ENCODE measurements at regions not wholly inside any gene's neighbourhood (a gene's known extent, or its start where the extent isn't known, plus 50 kb on each side); places are given as distances from the start of the nearest gene placed in this dataset.

- DNase-seq: no peak
Measured at GRCh38 chr2:129732630-129733026, 246.8 kb upstream of the RAB6C start.

- no peak for DNase-seq
Measured at GRCh38 chr2:129733041-129733440, 246.4 kb upstream of the RAB6C start.

- DNase-seq: no peak
Measured at GRCh38 chr2:129733579-129733978, 245.9 kb upstream of the RAB6C start.

- no peak for DNase-seq
Measured at GRCh38 chr2:129734343-129735034, 245.0 kb upstream of the RAB6C start.

GRCh38 chr2:129735576-129735975 lies 243.9 kb upstream of the RAB6C start:
- no peak for DNase-seq

GRCh38 chr2:129737660-129738527 lies 241.6 kb upstream of the RAB6C start:
- DNase-seq: no peak

GRCh38 chr2:129738799-129739198 lies 240.7 kb upstream of the RAB6C start:
- DNase-seq: no peak

GRCh38 chr2:129740504-129740903 lies 239.0 kb upstream of the RAB6C start:
- DNase-seq: no peak

- no peak for DNase-seq
Measured at GRCh38 chr2:129741165-129741564, 238.3 kb upstream of the RAB6C start.

- no peak for DNase-seq
Measured at GRCh38 chr2:129741623-129742022, 237.8 kb upstream of the RAB6C start.

GRCh38 chr2:129742415-129743180 lies 236.9 kb upstream of the RAB6C start:
- DNase-seq: no peak

GRCh38 chr2:129744141-129744540 lies 235.3 kb upstream of the RAB6C start:
- no peak for DNase-seq

- no peak for DNase-seq
Measured at GRCh38 chr2:129744649-129745048, 234.8 kb upstream of the RAB6C start.

- no peak for DNase-seq
Measured at GRCh38 chr2:129747500-129748125, 231.9 kb upstream of the RAB6C start.

GRCh38 chr2:129748250-129748649 lies 231.2 kb upstream of the RAB6C start:
- no peak for DNase-seq

GRCh38 chr2:129748653-129749052 lies 230.8 kb upstream of the RAB6C start:
- DNase-seq: no peak

GRCh38 chr2:129751409-129751808 lies 228.1 kb upstream of the RAB6C start:
- no peak for DNase-seq

GRCh38 chr2:129752176-129752575 lies 227.3 kb upstream of the RAB6C start:
- DNase-seq: no peak

GRCh38 chr2:129752686-129753085 lies 226.8 kb upstream of the RAB6C start:
- DNase-seq: no peak

- no peak for DNase-seq
Measured at GRCh38 chr2:129753261-129753660, 226.2 kb upstream of the RAB6C start.

GRCh38 chr2:129754421-129754820 lies 225.0 kb upstream of the RAB6C start:
- no peak for DNase-seq

GRCh38 chr2:129754831-129755230 lies 224.6 kb upstream of the RAB6C start:
- no peak for DNase-seq

GRCh38 chr2:129755786-129756185 lies 223.7 kb upstream of the RAB6C start:
- DNase-seq: no peak
